Hippocampal formation (tissue), 2 donors: ENCODE measurements at regions not wholly inside any gene's neighbourhood (a gene's known extent, or its start where the extent isn't known, plus 50 kb on each side); places are given as distances from the start of the nearest gene placed in this dataset.
A peak's percentile ranks its signal among the peaks of the same experiment; 100 is the strongest.
"Not testable (repeated sequence)": the region's sequence is repeated elsewhere in the genome, so short reads cannot be mapped to it uniquely, and the experiment has no call there.

Experiments
- DNase-seq, 2 donors: peaks; one replicate each; lab custom pipeline; 2025; lab: John Stamatoyannopoulos, UW

GRCh38 chr16:7278636-7279035 is 54.0 kb upstream of the RBFOX1 start:
- DNase-seq: no peak

GRCh38 chr16:7272567-7273158 is 60.0 kb upstream of the RBFOX1 start:
- no peak for DNase-seq

- no peak for DNase-seq
Measured at GRCh38 chr16:7271486-7271885, 61.2 kb upstream of the RBFOX1 start.

- no peak for DNase-seq
Measured at GRCh38 chr16:7270823-7271222, 61.8 kb upstream of the RBFOX1 start.

- no peak for DNase-seq
Measured at GRCh38 chr16:7270006-7270405, 62.6 kb upstream of the RBFOX1 start.

- DNase-seq: peak; percentile 10
Measured at GRCh38 chr16:7268182-7268581, 64.5 kb upstream of the RBFOX1 start.

GRCh38 chr16:7257016-7257415 is 75.6 kb upstream of the RBFOX1 start:
- no peak for DNase-seq

- DNase-seq: no peak
Measured at GRCh38 chr16:7246578-7246977, 86.1 kb upstream of the RBFOX1 start.

- DNase-seq: no peak
Measured at GRCh38 chr16:7239547-7239946, 93.1 kb upstream of the RBFOX1 start.

- DNase-seq: no peak
Measured at GRCh38 chr16:7236824-7237410, 95.7 kb upstream of the RBFOX1 start.

GRCh38 chr16:7233975-7234374 is 98.7 kb upstream of the RBFOX1 start:
- no peak for DNase-seq

- DNase-seq: no peak
Measured at GRCh38 chr16:7231762-7232161, 100.9 kb upstream of the RBFOX1 start.

- DNase-seq: not testable (repeated sequence)
Measured at GRCh38 chr16:7229433-7230218, 103.0 kb upstream of the RBFOX1 start.

GRCh38 chr16:7227229-7227721 is 105.4 kb upstream of the RBFOX1 start:
- DNase-seq: no peak

GRCh38 chr16:7221157-7221556 is 111.5 kb upstream of the RBFOX1 start:
- no peak for DNase-seq

- no peak for DNase-seq
Measured at GRCh38 chr16:7218936-7219335, 113.7 kb upstream of the RBFOX1 start.

- no peak for DNase-seq
Measured at GRCh38 chr16:7217797-7218196, 114.8 kb upstream of the RBFOX1 start.

GRCh38 chr16:7216719-7217118 is 115.9 kb upstream of the RBFOX1 start:
- DNase-seq: no peak

- DNase-seq: no peak
Measured at GRCh38 chr16:7211781-7212180, 120.9 kb upstream of the RBFOX1 start.

GRCh38 chr16:7209598-7209997 is 123.0 kb upstream of the RBFOX1 start:
- no peak for DNase-seq

GRCh38 chr16:7206469-7206868 is 126.2 kb upstream of the RBFOX1 start:
- DNase-seq: no peak

GRCh38 chr16:7200320-7200719 is 132.3 kb upstream of the RBFOX1 start:
- DNase-seq: no peak

GRCh38 chr16:7185689-7186088 is 147.0 kb upstream of the RBFOX1 start:
- DNase-seq: no peak
